GM19455 (cell line): ENCODE measurements at regions not wholly inside any gene's neighbourhood (a gene's known extent, or its start where the extent isn't known, plus 50 kb on each side); places are given as distances from the start of the nearest gene placed in this dataset.
A peak's percentile ranks its signal among the peaks of the same experiment; 100 is the strongest.

ENCODE experiments used
- ATAC-seq: cut with Tn5 transposase; IDR thresholded peaks from one replicate; pipeline ENCODE4 v1.9.1; 2021; ENCODE audit not compliant: unreplicated experiment

DNA sequence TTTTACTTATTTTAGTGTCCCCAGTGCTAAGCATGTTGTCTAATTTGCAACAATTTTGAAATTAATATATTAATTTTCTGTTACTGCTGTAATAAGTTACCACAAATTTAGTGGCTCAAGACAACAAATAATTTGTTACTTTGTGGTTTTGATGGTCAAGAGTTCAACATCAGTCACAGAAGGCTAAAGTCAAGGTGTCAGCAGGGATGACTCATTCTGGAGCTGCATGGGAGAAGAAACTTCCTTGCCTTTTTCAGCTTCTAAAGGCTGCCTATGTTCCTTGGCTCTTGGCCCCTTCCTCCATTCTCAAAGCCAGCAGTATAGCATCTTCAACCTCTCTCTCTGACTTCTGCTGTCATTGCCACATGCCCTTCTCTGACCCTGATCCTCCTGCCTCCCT lies 271.8 kb downstream of the HLX start:
- no peak for ATAC-seq

DNA sequence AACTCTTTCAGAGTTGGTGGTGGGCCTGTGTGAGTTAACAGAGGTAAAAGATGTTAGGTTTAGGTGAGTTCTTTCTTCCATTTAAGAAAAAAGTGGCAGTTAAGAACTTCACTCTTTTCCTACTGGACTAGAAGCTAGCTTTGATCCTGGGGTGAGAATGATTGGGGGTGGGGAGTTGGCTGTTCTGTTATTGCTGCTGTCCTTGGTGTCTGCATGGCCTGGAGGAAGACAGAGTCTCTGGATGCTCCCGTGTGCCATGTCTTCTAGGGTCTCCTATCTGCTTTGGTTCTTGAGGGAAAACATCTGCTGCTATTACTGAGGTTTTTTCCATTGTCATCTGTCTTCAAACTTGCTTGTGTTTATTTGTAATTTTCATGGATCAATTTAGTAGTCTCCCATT lies 275.7 kb downstream of the HLX start:
- no peak for ATAC-seq

DNA sequence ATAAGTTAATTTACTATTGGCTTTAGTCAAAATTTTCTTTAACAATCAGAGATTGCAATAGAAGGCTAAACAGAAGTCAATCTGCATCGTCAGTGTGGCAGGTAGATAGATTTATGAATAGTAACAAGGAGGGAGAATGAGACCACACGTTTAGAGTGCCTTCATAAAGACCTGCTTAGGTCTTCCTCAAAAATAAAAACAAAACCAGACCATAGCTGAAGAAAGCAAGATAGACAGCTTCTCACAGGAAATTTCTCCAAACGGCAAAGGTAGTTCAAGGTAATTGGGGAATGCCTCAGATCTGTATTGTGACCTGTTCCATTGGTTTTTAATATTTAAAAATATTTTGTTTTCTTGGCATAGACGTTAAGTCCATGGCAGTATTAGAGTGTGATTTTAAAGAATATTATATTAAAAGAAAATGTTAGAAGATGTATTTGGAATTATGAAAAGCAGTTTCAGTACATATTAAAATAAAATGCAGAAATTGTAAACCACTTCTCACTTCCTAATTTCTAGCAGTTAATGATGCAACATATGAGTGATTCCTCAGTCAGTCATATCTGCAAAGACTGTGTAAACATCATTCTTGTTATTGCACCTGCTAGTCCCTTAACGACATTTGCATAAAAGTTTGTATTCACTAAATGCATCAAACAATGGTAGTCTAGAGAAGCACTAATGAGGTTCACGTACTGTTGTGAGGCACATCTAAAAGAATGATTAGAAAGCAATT lies 278.0 kb downstream of the HLX start:
- ATAC-seq, result peak; percentile 96

DNA sequence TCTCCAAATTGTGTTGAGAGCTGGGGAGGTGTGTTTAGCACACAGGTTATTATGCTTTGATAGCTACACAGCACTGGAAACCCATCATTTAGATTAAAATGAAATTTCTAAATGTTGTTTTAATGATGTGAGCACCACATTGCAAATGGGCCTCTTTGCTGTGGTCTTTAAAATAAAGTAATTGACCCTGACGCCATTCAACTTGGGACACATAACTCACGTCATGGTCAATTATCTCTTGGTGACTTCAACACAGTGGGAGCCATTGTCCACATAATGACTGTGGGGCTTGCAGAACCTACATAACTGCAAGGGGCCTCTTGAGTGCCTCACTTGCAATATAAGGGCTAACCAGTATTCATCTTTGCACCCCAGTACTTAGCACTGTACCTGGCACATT lies 280.4 kb downstream of the HLX start:
- no peak for ATAC-seq

DNA sequence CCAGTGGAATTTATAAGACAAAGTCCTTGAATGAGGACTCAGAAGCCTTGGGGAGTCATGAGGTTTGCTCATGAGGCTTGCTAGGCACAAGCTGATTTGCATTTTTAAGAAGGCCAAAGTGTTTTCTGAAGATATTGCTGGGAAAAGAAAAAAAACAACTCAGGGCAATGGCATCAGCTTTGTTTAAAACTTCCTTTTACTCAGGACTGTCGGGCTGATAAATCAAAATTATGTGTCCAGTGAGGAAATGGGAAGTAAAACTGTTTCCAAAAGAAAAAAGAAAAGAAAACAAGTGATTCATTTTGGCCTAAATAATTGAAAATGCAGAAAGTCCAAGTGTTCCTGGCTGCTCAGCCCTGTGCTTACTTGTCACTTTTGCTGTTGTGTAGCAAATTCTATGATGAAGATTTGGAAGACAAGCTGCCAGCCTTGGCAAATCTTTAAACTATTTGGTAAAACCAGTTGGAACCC lies 282.4 kb downstream of the HLX start:
- no peak for ATAC-seq

DNA sequence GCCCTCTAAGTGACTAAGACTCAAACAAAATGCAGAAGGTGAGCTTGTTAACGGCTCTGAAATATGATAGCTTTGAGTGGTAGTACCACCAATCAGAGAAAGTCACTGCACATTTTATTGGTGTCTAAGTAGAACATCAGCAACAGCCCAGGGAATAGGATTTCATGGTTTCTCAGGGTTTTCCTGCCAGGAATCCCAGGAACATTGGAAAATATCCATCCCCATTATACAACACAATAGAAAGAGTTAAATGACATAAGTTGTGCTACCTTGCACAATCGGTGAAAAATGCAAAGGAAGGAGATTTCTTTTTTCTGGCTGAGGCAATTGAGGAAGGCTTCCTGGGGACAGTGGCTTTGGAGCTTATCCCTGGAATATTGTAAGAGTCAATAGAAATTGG lies 283.1 kb downstream of the HLX start:
- ATAC-seq, result no peak

DNA sequence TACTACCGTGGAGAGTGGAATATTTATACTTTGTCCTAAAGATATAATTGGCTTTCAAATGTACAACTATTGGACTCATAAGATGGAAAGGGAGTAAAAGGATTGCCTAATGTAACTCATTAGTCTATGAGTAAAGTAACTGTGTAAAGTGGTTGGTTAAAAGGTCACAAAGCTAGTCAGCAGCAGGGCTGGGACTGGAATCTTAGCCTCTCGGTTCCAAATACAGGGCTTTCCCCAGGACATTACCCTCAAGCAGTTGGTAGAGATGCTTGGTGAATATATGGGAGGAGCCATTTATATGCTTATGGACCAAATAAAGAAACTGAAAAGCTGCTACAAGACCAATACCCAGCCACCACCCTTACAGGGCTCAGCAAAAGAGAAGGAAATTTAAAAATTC lies 283.7 kb downstream of the HLX start:
- no peak for ATAC-seq

DNA sequence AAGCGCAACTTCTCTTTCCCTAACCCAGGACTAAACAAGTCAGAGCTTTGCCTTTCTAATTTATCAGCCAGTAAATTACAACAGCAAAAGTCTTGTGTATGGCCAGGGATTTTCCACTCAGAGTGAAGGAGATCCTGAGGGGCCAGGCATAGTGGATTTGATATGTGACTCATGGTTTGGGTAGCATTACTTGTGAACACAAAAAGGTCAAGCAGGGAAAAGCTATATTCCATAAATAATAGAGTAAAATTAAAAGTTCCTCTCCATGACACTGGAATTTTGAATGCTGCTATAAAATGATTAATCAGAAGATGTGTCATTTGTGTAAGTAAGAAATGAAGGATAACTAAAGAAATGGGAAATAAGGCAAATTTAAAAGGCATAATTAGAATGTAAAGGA lies 284.8 kb downstream of the HLX start:
- ATAC-seq, result no peak

DNA sequence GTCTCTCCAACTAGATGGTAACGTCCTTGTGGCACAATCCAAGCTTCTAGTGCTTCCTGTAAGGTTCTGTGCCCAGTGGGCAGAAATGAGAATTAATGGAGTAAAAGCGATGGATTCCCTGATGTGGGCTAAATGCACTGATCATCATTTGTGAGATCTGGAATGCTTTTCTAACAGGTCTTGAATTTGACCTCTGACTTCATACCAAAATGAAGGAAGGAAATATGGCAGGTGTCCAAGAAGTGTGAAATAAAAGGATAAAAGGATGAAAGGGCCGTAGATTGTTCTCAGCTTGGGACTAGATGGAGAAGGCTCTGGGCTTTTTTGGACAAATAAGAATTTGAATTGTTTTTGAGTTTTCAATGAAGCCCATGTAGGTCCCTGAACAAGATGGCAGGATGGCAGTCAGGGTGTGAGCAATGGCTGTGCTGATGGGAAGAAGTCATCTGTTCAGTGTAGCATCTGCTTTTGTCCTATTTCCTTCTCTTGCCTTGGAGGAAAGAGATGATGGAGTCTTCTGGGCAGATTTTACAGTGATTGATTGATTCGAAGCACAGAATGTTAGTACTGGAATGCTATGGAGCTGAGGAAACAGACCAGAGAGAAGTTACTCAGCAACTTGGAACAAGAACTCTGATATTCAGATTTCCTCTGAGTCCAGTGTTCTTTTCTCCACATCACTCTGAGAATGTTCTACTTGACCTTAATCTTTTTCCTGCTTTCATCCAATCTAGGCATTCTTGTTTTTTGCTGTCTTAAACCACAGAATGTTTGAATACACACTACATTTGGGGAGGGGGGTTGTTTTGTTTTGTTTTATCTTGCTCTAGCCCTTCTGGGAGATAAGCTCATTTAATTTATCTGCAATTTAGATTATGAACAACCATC lies 286.0 kb downstream of the HLX start:
- ATAC-seq, result no peak

DNA sequence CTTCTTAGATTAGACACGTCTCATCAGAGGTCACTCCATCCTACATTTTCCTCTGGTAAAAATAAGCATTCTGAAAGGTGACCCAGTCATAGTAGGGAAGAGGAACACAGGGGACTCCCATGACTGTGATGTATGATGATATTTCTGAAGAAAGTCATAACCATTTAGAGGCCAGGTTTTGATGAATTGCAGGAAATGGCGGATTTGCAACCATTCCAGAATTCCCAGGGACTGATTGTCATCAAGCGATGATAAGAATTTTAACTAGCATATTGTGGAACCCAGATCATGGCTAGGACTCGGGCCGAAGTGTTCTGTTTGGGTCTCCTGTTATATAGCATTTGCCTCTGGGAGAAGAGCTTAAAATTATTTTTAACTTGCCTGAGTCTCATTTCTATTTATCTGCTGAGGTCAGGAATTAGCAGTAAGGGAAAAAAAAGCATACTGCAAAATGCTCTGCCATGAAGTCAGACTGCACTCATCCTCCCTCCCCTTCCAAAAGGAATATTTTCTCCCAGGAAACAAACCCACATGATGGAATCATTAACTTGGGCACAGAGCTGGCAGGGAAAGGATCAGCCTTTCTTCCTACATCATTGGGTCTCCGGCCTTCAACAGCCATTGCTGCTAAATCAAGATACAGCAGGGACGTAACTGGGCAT lies 286.7 kb downstream of the HLX start:
- ATAC-seq, result no peak

DNA sequence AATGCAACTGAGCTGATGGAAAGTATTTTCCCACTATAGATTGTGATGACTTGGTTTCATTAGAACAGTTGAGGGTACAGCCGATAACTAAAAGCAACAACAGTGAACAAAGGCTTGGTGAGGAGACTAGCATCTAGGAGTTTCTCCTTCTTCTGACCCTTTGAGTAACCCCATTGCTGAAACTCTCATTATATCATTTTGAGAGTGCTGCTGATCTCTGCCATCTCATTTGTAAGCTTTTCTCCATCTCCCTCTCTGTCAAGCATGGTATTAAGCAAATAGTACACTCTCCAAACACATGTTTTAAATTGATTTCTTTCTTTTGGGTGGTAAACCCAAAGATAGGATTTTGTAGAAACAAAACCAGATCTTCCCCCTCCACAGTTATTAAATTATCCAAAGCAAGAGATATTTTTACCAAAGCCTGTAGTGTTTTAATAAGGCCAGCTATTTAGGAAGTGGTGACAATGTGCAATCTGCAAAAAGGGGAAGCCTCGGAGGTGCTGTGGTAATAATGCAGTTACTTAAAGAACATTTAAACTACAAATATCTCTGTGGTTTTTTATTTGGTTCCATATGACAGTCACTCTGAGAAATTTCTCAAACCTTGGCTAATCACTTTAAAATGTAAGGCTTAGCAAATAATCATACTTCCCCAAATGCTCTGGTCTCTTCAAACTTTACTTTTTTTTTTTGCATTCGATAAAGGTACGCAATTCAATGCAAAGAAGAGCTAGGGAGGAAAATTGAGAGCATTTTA lies 287.5 kb downstream of the HLX start:
- ATAC-seq, result peak; percentile 74

DNA sequence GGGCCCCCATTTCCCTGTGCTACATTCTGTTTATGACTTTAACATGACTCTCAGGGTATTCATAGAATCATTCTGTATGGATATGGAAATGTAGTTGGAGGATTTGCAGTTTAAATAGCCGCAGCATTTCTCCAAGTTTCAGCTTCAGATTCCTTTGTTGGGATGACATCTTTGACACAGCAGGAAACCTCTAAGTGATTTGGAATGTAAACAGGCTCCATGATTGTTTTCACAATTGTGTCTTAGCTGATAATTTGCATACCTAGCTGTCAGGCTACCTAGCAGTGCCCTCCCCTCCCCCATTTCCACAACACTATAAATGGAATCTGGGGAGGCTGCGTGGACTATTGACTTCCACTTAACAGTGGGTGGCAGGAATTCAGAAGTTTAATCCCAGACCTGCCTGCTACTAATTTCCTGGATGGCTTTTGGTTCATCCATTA lies 290.2 kb downstream of the HLX start:
- no peak for ATAC-seq

DNA sequence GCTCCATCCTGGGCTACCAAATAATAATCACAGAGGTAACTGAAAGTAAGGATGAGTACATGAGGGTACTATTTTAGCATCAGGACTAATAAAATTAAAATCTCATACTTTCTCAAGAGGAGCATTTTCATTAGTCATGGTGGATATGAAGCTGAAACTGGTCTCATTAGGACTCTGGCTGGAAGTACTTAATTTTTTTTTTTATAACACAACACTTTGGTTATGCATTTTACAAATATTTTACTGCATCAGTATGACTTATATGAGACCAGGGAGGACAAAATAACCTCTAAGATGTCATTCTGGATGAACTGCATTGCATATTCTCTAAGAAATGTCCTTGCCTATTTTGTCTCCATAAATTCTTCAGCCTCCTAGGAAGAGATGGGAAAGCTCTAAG lies 290.9 kb downstream of the HLX start:
- ATAC-seq, result no peak

DNA sequence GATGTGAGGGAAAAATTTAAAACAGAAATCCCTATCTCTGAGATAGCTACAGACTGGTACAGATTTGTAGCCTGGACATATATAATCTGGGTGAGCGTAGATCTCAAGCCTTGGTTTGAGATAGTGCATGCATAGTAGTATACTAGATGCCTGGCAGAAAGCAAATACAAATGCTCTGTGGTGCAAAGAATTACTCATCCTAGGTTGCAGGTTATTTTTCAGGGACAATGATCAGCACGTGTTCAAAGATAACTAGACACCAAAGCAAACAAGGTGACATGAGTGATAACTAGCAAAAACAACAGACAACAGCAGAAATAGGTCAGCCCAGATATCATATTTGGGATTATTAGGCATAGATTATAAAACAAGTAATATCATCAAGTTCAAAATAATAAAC lies 292.5 kb downstream of the HLX start:
- ATAC-seq, result no peak

DNA sequence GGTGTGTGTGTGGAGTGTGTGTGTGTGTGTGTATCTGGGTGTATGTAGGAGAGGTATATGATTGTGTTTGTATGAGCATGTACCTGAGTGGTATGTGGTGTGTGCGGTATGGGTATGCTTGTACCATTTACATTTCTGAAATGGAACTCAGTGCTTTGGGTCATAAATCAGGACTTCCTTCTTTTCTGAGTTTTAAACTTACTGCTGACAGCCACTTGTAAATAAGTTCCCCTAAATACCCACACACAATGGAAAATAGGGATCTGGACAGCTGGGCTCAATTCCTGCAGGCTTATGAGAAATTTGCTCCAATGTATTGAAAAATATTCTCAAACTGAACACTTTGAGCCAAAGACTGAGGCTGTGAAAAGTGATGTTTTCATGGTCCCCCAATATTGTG lies 293.6 kb downstream of the HLX start:
- no peak for ATAC-seq

DNA sequence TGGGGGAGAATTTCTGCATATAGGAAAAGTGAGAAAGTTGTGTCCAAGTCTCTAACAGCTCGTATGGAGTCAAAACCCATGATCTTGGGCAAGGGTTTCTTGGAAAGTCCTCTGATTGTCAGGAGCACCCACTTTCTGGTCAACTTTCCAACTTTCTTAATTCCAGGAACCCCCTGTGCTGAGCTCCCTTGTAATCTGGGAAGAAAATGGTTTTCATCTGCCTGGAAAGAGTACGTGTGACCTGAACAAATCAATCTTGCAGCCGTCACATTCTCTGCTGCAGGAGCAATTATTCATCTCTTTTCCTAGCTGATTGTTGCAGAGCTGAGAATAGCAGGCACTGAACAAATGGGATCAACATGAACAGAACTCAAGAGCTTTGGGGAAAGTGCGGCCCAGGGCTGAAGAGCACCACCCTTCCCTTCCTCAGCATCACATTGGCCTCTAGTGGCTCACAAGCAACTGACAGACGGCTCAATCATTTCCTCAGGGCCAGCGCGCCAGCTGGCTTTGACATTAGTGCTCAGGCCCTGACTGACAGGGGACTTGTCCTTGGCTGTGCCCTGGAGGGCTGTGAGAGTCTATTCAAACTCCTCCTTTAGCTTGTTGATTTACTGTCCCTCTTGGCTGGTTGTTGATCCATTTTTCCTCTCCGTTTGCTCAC lies 295.2 kb downstream of the HLX start:
- no peak for ATAC-seq

DNA sequence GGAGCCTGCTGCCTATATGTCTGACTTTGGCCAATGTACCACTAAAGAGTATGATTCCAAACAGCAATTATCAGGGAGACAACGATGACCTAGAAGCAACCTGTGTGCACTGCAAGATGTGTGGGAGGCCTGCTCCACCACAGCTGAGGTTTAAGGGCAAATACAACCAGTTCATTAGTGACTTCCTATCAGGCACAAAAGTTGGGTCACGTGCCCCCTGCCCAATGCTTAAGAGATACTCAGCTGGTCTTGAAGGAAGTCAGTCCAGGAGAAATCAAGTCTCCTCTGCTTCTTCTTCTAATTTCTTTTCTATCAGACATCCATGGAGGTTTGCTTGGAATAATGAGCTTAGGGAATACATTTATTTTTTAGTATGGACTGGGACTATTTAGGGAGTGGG lies 296.0 kb downstream of the HLX start:
- no peak for ATAC-seq

DNA sequence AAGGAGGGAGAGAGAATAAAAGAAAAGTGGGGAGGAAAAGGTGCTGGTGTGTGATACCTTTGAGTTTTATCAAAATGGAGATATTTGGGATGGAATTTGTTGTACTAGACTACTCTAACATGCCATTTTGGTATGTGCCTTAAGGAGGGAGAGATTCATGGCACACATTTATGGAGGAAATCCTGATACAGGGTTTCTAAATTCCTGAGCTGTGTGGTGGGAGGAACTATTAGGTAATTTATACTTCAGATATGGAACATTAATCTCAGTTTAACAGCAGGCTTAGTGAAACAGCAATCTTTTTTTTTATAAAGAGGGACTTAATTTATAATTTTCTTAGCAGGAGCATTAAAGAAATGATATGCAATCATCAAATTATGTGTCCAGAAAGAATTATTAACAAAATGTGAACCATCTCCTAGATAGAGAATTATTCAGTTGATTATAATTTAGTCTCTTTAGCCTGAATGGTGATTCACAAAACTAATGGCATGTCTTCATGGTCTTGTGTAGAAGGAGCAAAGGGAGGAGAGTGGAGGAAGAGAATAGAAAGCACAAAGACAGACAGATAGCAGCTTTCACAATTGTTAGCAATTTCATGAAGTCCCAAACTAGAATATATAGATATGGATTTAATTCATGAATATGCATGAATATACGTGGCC lies 301.6 kb downstream of the HLX start:
- ATAC-seq, result no peak

DNA sequence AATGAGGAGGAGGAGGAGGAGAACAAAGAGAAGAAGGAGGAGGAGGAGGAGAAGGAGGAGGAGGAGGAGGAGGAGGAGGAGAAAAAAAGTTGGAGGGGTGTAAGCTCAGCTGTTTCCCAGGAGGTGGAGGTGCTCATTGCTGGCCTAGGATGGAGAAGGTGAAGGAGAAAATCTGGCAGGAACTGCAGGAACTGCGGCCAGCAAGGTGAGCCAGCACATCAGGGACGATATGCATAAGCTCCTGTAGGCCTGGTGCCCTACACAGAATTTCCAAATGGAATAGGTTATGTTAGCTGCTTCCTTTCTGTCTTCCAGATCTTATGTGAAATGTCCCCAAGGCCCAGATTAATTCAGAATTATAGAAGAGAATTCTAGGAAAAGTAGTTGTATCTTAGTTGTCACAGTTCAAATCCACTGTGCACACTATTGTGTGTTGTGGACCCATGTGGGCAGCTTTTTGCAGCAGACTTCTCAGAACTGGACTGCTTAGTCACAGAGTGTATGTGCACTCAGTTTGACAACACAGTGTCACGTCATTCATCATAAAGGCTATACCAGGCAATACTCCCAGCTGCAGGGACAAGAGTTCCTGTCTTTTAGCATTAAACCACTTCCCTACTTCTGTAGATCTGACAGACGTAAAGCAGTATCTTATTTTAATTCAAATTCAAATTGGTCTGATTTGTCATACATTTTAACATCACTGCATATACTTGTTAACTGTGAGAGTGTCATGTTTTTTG lies 303.7 kb downstream of the HLX start:
- no peak for ATAC-seq
